ENCODE measurements at regions not wholly inside any gene's neighbourhood (a gene's known extent, or its start where the extent isn't known, plus 50 kb on each side); places are given as distances from the start of the nearest gene placed in this dataset.

DNA sequence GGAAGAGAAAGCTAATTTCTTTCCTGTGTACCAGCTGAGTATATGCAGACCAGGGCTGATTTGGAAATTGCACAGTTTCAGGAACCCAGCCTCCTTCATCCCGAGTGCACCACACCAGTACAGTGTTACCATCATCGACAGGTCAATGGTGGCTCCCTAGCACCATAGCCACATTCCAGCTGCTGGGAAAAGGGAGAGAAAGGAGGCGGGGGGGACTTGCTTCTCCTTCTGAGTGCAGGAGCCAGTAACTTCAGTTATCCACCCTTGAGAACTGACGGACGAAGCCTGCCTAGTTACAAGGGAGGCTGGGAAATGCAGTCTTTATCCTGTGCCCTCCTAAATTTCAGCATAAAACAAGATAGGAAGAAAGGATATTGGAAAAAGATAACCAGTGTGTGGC lies 129.7 kb upstream of the PRICKLE2 start:
- intact Hi-C loops (cut with micrococcal nuclease) = no loop called here
- Histone ChIP-seq H3K4me3 (replicated peaks in 1 of 3; ENCODE audit: low read depth in 2 of 3, low read length in 3 of 3) (peak overlapping the region in 1 of 3 experiments; percentile 27), H3K36me3 (replicated peaks in 1 of 2; ENCODE audit: control insufficient read depth in 1 of 2, insufficient read depth in 2 of 2, low read length in 2 of 2) (no peaks in the 10 kb centered on the region), H3K27ac (ENCODE audit: low read depth in 1 of 2, low read length in 2 of 2) (no peak overlapping the region), H3K27me3 (ENCODE audit: control insufficient read depth in 2 of 2, insufficient read depth in 2 of 2, low read length in 2 of 2) (no peaks in the 10 kb centered on the region), H3K9ac (ENCODE audit: insufficient read depth, low read length, poor library complexity, severe bottlenecking) (no peak overlapping the region), H3K79me2 (ENCODE audit: insufficient read depth, low read length) (no peaks in the 10 kb centered on the region), H3K9me3 (replicated peaks in 1 of 2; ENCODE audit: control insufficient read depth in 1 of 2, insufficient read depth in 1 of 2, low read length in 2 of 2) (no peaks in the 10 kb centered on the region), H3K4me2 (replicated peaks; ENCODE audit: extremely low read depth, low read length, poor library complexity, severe bottlenecking) (peak overlapping the region; percentile 28), H2AFZ (ENCODE audit: insufficient read depth, low read depth, low read length, poor library complexity, severe bottlenecking) (no peak overlapping the region), H3K4me1 (ENCODE audit: control insufficient read depth in 1 of 2, insufficient read depth in 2 of 2, low read length in 2 of 2) (no peaks in the 10 kb centered on the region), H4K20me1 (ENCODE audit: insufficient read depth, low read length) (no peaks in the 10 kb centered on the region)
- no peak overlapping the region for H3K4me3 Mint-ChIP-seq
- TF ChIP-seq CTCF (IDR thresholded peaks at IDR 0.05) = no peak
- peaks cover 2 to 12% (median 4%) of the 10 kb centered on the region in 3 donors for H3K27me3 Mint-ChIP-seq (ENCODE audit: low read depth in 3 of 3)
- peaks cover 9% of the 10 kb centered on the region for H3K4me1 Mint-ChIP-seq
- no CpG with 5 or more reads among the region's 5 CpGs for WGBS (ENCODE audit: insufficient coverage)
- H3K9me3 Mint-ChIP-seq = peaks cover 0 to 5% (median 0%) of the 10 kb centered on the region in 7 donors
- no peaks in the 10 kb centered on the region for H3K36me3 Mint-ChIP-seq
- peak overlapping the region in 3 of 7 donors; percentile 0 to 77 (median 46) for H3K27ac Mint-ChIP-seq
- no peak for DNase-seq

DNA sequence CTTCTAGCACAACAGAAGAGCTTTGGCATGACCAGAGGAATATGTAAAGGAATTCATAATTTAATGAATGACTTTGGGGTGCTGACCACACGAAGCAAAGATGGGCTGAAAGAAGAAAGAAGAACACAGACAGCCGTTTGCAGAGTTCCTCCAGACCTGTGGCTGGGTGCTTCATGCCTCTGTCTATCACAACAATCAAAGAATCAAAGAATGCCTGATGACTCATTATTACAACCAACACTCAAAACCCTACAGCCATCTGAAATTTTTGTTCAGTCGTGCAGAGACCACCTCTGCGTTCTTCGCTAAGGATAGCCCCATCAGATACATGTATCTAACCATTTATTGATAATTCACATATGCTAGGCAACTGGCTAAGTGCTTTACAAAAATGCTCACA lies 129.0 kb upstream of the PRICKLE2 start:
- Histone ChIP-seq H3K9me3 (replicated peaks in 1 of 2; ENCODE audit: control insufficient read depth in 1 of 2, insufficient read depth in 1 of 2, low read length in 2 of 2) (no peaks in the 10 kb centered on the region), H3K9ac (ENCODE audit: insufficient read depth, low read length, poor library complexity, severe bottlenecking) (no peak overlapping the region), H3K4me2 (replicated peaks; ENCODE audit: extremely low read depth, low read length, poor library complexity, severe bottlenecking) (no peak overlapping the region), H2AFZ (ENCODE audit: insufficient read depth, low read depth, low read length, poor library complexity, severe bottlenecking) (no peak overlapping the region), H3K4me1 (ENCODE audit: control insufficient read depth in 1 of 2, insufficient read depth in 2 of 2, low read length in 2 of 2) (no peaks in the 10 kb centered on the region), H3K79me2 (ENCODE audit: insufficient read depth, low read length) (no peaks in the 10 kb centered on the region), H3K36me3 (replicated peaks in 1 of 2; ENCODE audit: control insufficient read depth in 1 of 2, insufficient read depth in 2 of 2, low read length in 2 of 2) (no peaks in the 10 kb centered on the region), H4K20me1 (ENCODE audit: insufficient read depth, low read length) (no peaks in the 10 kb centered on the region), H3K27ac (ENCODE audit: low read depth in 1 of 2, low read length in 2 of 2) (no peak overlapping the region), H3K27me3 (ENCODE audit: control insufficient read depth in 2 of 2, insufficient read depth in 2 of 2, low read length in 2 of 2) (no peaks in the 10 kb centered on the region), H3K4me3 (replicated peaks in 1 of 3; ENCODE audit: low read depth in 2 of 3, low read length in 3 of 3) (no peak overlapping the region)
- Mint-ChIP-seq H3K36me3 (no peaks in the 10 kb centered on the region), H3K27me3 (ENCODE audit: low read depth in 3 of 3) (peaks cover 2 to 10% (median 4%) of the 10 kb centered on the region in 3 donors), H3K9me3 (peaks cover 0 to 5% (median 0%) of the 10 kb centered on the region in 7 donors), H3K4me3 (no peak overlapping the region), H3K4me1 (peaks cover 9% of the 10 kb centered on the region), H3K27ac (no peak overlapping the region)
- no peak for TF ChIP-seq CTCF (IDR thresholded peaks at IDR 0.05)
- intact Hi-C loops (cut with micrococcal nuclease) = no loop called here
- no peak for DNase-seq
- 94% methylated on average over 2 of the region's 5 CpGs for WGBS (ENCODE audit: insufficient coverage)

All from CD14-positive monocyte (primary cell).